Ascending aorta (tissue), 2 donors: ENCODE measurements at regions not wholly inside any gene's neighbourhood (a gene's known extent, or its start where the extent isn't known, plus 50 kb on each side); places are given as distances from the start of the nearest gene placed in this dataset.

Experiments
- DNase-seq, 2 donors: peaks; one replicate each; pipeline ENCODE4 v3.0.0-alpha.2; 2019; ENCODE audit warnings: low spot score in 2 of 2
- H3K27ac ChIP-seq, 2 donors: fragments of 200-600 bp; sonication (generic); one replicate each; pipeline ENCODE4 v1.5.1; 2016 to 2017; ENCODE audit warnings: mild to moderate bottlenecking in 1 of 2
- H3K27me3 ChIP-seq: fragments of 200-600 bp; sonication (generic); one replicate; pipeline ENCODE4 v1.5.1; 2017
- H3K36me3 ChIP-seq, 2 donors: fragments of 200-600 bp; sonication (generic); one replicate each; pipeline ENCODE4 v1.5.1; 2016
- H3K4me1 ChIP-seq, 2 donors: fragments of 200-600 bp; sonication (generic); one replicate each; pipeline ENCODE4 v1.5.1; 2016 to 2017; ENCODE audit warnings: mild to moderate bottlenecking in 1 of 2
- H3K4me3 ChIP-seq, 2 donors: fragments of 200-600 bp; sonication (generic); one replicate each; pipeline ENCODE4 v1.5.1; 2016 to 2017; ENCODE audit warnings: mild to moderate bottlenecking in 1 of 2
- H3K9me3 ChIP-seq, 2 donors: fragments of 200-600 bp; sonication (generic); one replicate each; pipeline ENCODE4 v1.5.1; 2016
- intact Hi-C: fragments of 100-400 bp; cut with DNase I; formaldehyde crosslinking; loops from one replicate; pipeline ENCODE4 v1.15.1; 2023
- TF ChIP-seq, protein P1 (sequence below), 3 experiments: fragments of 200-600 bp in 2 of 3; fragments of 450-650 bp in 1 of 3; sonication (generic) in 2 of 3; IDR thresholded peaks; one replicate each; pipeline ENCODE4 v1.5.1; 2016 to 2019; ENCODE audit warnings: antibody characterized with exemption in 3 of 3, mild to moderate bottlenecking in 1 of 3, moderate library complexity in 1 of 3

DNA sequence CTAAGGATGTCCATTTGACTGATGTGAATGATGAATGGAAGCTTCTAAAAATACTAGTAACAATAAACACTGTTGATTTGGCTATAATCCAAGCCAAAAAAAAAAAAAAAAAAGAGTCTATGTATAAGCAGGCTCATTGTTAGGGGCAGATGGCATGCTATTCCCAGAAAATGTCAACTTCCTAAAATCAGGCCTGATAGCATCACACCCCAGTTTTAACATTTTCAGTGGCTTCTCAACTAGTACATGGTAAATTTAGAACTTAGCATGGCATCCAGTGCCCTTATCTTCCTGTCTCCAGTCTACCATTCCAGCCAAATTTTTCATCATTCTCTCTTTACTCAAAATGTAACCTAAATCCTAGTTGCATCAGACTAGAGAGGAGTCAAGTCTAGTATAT, 288.2 kb upstream of the ZNF385D start:
- Histone ChIP-seq H3K27me3 (no peaks in the 10 kb centered on the region), H3K27ac (no peak overlapping the region), H3K4me1 (no peaks in the 10 kb centered on the region), H3K4me3 (no peak overlapping the region), H3K9me3 (no peaks in the 10 kb centered on the region), H3K36me3 (no peaks in the 10 kb centered on the region)
- intact Hi-C loops, result no loop called here
- TF ChIP-seq, protein P1, sequence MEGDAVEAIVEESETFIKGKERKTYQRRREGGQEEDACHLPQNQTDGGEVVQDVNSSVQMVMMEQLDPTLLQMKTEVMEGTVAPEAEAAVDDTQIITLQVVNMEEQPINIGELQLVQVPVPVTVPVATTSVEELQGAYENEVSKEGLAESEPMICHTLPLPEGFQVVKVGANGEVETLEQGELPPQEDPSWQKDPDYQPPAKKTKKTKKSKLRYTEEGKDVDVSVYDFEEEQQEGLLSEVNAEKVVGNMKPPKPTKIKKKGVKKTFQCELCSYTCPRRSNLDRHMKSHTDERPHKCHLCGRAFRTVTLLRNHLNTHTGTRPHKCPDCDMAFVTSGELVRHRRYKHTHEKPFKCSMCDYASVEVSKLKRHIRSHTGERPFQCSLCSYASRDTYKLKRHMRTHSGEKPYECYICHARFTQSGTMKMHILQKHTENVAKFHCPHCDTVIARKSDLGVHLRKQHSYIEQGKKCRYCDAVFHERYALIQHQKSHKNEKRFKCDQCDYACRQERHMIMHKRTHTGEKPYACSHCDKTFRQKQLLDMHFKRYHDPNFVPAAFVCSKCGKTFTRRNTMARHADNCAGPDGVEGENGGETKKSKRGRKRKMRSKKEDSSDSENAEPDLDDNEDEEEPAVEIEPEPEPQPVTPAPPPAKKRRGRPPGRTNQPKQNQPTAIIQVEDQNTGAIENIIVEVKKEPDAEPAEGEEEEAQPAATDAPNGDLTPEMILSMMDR (IDR thresholded peaks at IDR 0.05), result no peak
- no peak for DNase-seq

DNA sequence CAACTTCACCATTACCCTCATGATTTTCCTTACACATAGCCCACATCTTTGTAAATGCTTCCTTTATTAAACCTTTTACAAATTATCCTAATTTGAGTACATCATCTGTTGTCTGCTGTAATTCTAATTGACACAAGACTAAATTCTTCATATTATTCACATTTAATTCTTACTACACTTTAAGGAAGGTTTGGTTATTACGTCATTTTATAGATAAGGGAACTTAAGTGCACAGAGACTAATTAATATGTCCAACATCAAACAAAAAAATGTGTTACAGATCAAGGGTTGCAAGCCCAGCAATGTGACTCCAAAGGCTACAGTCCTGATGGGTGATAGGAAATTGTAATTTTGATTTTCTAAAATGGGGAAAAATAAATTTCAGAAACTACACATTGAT, 289.1 kb upstream of the ZNF385D start:
- Histone ChIP-seq H3K4me1 (no peaks in the 10 kb centered on the region), H3K4me3 (no peak overlapping the region), H3K9me3 (no peaks in the 10 kb centered on the region), H3K27ac (no peak overlapping the region), H3K27me3 (no peaks in the 10 kb centered on the region), H3K36me3 (no peaks in the 10 kb centered on the region)
- intact Hi-C loops, result no loop called here
- DNase-seq, result no peak
- TF ChIP-seq, protein P1 (IDR thresholded peaks at IDR 0.05), result no peak

DNA sequence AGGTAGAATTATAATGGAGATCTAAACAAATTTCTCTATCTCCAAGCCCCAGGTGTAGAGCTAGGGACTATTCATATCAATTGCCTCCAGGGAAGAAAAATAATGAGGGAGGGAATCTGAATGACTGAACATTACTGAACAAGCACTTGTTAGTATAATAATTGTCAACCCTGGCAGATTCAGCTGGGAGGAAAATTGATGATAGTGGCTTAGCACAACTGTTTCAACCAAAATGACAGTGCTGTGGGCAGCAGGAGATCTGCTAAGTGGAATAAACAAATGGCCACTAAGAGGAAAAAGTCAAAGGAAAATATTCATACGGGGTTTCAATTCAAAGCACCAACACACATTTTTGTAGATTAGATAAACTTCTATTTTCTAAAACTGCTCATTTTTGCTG, 294.9 kb upstream of the ZNF385D start:
- no peak for DNase-seq
- Histone ChIP-seq H3K36me3 (no peaks in the 10 kb centered on the region), H3K27me3 (no peaks in the 10 kb centered on the region), H3K9me3 (no peaks in the 10 kb centered on the region), H3K4me1 (no peaks in the 10 kb centered on the region), H3K27ac (no peak overlapping the region), H3K4me3 (no peak overlapping the region)
- TF ChIP-seq, protein P1 (IDR thresholded peaks at IDR 0.05), result no peak
- intact Hi-C loops, result no loop called here

DNA sequence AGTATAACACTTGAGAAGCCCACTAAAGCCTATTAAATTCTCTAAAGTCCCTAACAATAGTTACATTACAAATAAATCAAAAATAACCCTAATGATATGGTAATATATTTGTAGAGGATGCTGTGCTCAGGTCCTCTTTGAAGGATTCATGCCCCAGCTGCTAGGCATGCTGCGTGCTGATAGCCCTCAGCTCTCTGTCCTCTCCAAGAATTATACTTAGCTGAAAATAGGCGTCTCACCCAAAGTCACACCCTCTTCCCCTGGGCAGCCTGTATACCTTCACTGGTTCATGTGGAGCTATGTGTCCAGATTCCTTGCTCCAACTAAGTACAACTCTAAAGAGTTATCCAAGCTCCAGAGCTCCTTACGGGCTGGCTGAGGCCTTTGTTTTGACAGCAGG, 312.5 kb upstream of the ZNF385D start:
- no peak for DNase-seq
- Histone ChIP-seq H3K9me3 (no peaks in the 10 kb centered on the region), H3K27me3 (no peaks in the 10 kb centered on the region), H3K36me3 (no peaks in the 10 kb centered on the region), H3K4me1 (no peaks in the 10 kb centered on the region), H3K27ac (no peak overlapping the region), H3K4me3 (no peak overlapping the region)
- TF ChIP-seq, protein P1 (IDR thresholded peaks at IDR 0.05), result no peak
- intact Hi-C loops, result no loop called here

DNA sequence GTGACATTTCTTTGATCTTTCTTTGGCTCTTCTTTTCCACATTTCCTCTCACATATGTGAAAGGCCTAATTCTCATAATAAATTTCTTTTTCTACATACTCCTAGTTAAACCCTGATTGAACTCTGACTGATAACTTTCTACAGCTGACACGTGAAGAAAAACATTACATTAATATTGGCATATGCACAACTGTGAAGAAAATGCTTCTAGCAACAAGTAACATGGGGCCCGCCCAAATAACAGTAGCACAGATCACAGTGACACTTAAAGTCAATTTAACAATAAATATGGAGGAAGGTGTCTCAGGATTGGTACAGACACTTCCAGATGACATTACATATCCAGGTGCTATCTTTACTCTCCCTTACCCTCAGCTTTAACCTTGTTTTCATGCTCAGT, 317.6 kb upstream of the ZNF385D start:
- intact Hi-C loops, result no loop called here
- no peak overlapping the region for H3K4me3 ChIP-seq
- no peaks in the 10 kb centered on the region for H3K27me3 ChIP-seq

DNA sequence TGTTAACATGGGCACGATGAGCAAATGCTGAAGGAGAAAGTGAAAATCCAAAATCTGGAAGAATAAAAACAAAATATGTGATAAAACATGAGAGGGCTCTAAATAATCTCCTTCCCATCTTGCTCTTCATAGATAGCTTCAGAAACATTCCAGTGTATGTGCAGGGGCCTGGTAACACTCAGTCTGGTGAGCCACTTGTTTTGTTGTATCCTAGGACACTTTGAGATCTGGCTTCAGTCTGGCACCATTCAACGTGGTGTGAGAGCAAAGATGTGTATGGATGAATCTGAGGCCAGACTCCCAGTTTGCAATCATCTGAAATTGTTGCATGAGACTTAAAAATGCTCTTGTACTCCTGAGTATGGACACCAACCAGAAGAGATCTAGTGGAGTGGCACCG, 337.2 kb upstream of the ZNF385D start:
- no peak for DNase-seq
- TF ChIP-seq, protein P1 (IDR thresholded peaks at IDR 0.05), result no peak
- Histone ChIP-seq H3K27ac (no peak overlapping the region), H3K4me1 (no peaks in the 10 kb centered on the region), H3K27me3 (no peaks in the 10 kb centered on the region), H3K36me3 (no peaks in the 10 kb centered on the region), H3K9me3 (no peaks in the 10 kb centered on the region), H3K4me3 (no peak overlapping the region)
- intact Hi-C loops, result no loop called here

More for the DNA sequence above, 317.6 kb upstream of the ZNF385D start:
- H3K36me3 ChIP-seq, result no peaks in the 10 kb centered on the region
- no peak overlapping the region for H3K27ac ChIP-seq
- DNase-seq, result no peak
- H3K9me3 ChIP-seq, result no peaks in the 10 kb centered on the region
- H3K4me1 ChIP-seq, result no peaks in the 10 kb centered on the region
- TF ChIP-seq, protein P1 (IDR thresholded peaks at IDR 0.05), result no peak
